ENCODE measurements at regions not wholly inside any gene's neighbourhood (a gene's known extent, or its start where the extent isn't known, plus 50 kb on each side); places are given as distances from the start of the nearest gene placed in this dataset.

GRCh38 chr4:38224850-38225249 lies 264.7 kb downstream of the PTTG2 start:
- no peak for TF ChIP-seq CTCF (IDR thresholded peaks at IDR 0.05)
- no peak for TF ChIP-seq POLR2A (IDR thresholded peaks at IDR 0.05)

Data from Peyer's patch (tissue), 4 donors.